NCI-H1105 treated with DMSO at 0.1 percent for 48 hours (cell line): ENCODE measurements at regions not wholly inside any gene's neighbourhood (a gene's known extent, or its start where the extent isn't known, plus 50 kb on each side); places are given as distances from the start of the nearest gene placed in this dataset.
A peak's percentile ranks its signal among the peaks of the same experiment; 100 is the strongest.

Experiments
- DNase-seq: peaks from one replicate; lab custom pipeline; 2025; lab: John Stamatoyannopoulos, UW

GRCh38 chr4:121277194-121278105, 103.4 kb downstream of the QRFPR start:
- DNase-seq = no peak

DNA sequence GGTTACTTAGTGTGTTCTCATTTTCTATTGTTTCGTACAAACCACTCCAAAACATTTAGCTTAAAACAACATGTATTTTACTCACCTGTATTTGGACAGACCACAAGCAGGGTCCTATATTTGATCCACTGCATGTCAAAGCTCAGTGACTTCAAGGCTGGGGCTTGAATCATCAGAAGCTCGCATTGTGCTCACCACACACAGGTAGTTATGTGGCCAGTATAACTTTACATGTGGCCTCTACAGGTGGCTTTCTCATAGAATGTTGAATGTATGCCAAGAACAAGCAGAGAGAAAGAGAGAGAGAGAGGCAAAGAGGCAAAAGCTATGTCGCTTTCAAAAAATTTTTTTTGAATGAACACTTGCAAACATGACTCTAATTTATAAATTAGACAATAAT, 107.6 kb downstream of the QRFPR start:
- DNase-seq = no peak

DNA sequence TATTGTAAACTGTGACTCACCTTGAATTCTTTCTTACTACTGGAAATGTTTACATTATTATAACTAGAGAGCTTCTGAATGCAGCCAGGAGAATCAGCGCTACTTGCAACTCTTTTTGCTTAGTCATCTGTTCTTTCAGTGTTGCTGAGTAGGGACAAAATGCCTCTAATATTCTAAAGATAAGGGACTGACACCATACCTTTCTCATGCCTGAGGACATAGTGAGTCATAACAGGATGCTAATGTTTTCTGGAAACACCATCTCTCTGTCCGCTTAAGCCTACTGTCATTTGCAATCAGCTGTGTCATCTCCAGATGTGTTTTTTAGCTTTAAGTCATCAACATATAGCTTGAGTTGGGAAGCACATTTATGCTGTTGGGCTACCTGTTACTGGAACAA, 108.3 kb downstream of the QRFPR start:
- DNase-seq = no peak

- DNase-seq = no peak
Measured at GRCh38 chr4:121270389-121270788, 106.3 kb upstream of the TNIP3 start.

GRCh38 chr4:121269001-121269400, 104.9 kb upstream of the TNIP3 start:
- no peak for DNase-seq

DNA sequence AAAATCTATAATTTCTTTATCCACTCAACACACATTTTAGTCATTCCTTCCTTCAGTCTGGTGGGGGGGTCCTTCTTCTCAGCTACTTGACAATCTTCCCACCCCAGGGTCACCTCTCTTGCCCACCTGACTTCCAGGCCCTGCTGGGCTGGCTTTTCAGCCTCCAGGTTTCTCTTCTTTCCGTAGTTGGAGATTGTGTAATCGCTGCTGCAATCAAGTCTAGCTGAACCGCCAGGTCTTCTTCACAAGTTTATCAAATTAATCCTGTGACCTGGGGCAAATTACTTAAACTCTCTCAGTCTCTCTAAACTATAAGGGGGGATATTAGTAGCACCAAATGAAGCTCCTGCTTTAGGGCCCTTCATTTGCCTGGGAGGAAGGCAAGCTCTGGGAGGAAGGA, 102.9 kb upstream of the TNIP3 start:
- DNase-seq = no peak

- no peak for DNase-seq
Measured at GRCh38 chr4:121256887-121257466, 92.9 kb upstream of the TNIP3 start.

- no peak for DNase-seq
Measured at GRCh38 chr4:121255986-121256750, 92.0 kb upstream of the TNIP3 start.

- DNase-seq = no peak
Measured at GRCh38 chr4:121253961-121254360, 89.8 kb upstream of the TNIP3 start.

DNA sequence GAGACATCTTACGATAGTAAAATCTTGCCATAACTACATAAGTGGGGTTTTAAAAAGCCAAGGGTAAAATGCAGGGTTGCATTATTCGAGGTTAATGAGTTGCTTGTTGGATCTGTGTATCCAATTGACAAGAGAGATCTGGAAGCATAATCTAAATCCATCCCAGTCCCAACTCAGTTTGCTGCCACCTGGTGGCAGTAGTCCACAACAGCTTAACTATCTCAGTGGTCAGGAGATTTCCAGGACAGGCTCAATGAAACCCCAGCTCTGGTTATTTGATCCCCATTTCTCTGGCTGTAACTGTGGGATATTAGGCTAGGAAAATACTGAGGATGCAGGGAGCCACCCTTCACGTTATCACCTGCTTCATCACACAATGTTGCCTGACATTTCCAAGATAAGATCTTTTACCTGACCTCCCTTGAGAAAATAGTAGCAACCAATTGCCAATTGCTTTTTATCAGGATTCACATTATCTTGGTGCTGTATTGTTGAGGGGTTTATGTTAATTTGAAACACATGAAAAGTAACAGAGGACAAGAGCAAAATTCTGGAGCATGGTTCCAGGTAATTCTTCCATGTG, 88.2 kb upstream of the TNIP3 start:
- DNase-seq = peak; percentile 29

- no peak for DNase-seq
Measured at GRCh38 chr4:121248747-121249146, 84.6 kb upstream of the TNIP3 start.

DNA sequence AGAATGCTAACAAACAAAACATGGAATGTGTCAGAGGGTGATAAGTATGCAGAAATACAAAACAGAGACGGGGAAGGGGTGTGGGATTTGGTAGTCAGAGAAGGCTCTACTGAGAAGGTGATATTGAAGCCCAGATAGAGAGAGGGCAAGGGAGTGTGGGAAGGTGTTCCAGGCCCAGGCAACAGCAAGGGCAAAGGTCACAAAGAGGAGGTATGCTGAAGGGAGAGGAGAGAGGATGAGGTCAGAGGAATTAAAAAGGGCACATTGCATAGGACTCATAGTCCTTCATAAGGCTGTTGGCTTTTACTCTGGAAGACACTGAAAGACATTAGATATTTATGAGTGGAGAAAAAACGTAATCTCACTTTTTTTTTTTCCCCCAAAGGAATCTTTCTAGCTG, 82.6 kb upstream of the TNIP3 start:
- no peak for DNase-seq

DNA sequence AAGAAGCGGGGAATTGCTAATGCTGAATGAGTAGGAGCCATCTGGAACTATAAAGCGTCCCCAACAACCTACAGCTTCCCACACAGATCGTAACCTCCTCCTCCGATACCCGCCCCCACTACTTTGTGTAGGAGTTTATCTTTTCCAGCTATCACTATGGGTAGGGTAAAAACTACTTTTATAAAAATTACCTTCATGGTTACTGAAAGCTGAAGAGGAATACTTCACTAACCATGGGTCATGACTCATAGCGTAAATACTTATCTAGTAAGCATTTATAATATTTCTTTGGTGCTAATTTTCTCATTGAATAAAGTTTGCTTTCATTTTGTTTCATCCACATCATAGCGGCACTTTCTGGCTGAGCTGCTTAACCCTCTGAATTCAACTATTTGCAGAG, 79.4 kb upstream of the TNIP3 start:
- DNase-seq = no peak

DNA sequence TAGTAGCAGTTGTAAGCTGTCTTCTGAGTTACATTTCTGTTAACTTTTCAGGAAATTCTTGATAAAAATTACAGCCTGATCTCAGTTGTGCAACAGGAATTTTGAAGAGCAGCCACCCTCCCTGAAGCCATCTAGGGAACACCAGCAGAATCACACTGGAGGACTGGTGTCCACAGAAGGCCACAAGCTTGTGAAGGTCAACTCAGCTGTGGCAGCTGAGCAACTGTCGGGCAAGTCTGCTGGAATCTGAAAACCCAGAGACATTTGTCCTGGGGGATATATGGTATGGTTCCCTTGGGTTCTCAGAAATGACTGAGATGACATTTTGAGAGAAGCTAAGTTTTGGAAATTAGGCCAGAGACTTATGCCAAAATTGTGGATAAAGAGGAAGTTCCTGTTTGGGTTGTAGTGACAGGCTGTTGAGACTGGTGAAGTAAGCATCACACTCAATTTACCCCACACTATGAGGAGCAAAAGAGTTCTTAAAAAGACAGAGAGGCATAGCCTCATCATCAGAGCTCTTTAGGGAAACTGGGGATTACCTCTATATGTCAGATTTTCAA, 78.1 kb upstream of the TNIP3 start:
- no peak for DNase-seq

DNA sequence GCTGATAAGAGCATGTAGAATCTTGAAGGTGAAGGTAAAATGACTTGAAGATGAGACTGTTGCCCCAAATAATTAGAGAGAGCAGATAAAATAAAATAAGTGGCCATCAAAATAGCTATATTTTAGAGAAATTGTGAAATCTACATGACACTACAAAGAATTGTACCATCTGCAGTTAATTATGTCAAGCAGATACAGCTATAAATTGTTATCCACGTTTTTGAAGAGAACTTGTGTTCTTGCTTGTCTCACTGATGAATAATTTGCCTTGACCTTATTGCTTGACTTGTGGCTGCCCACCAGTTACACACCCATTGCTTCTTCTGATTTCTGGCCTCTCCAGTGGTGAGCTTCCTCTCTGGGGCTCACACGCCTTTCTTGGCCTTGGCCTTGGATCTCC, 75.8 kb upstream of the TNIP3 start:
- no peak for DNase-seq

DNA sequence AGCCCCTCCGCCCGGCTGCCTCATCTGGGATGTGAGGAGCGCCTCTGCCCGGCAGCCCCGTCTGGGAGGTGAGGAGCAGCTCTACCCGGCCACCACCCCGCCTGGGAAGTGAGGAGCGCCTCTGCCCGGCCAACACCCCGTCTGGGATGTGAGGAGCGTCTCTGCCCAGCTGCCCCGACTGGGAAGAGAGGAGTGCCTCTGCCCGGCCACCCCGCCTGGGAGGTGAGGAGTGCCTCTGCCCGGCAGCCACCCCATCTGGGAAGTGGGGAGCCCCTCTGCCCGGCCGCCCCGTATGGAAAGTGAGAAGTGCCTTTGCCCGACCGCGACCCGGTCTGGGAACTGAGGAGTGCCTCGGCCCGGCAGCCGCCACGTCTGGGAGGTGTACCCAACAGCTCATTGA, 74.3 kb upstream of the TNIP3 start:
- no peak for DNase-seq

GRCh38 chr4:121237069-121237399, 72.9 kb upstream of the TNIP3 start:
- no peak for DNase-seq

- no peak for DNase-seq
Measured at GRCh38 chr4:121236353-121237068, 72.4 kb upstream of the TNIP3 start.

GRCh38 chr4:121233982-121234381, 69.9 kb upstream of the TNIP3 start:
- DNase-seq = no peak

DNA sequence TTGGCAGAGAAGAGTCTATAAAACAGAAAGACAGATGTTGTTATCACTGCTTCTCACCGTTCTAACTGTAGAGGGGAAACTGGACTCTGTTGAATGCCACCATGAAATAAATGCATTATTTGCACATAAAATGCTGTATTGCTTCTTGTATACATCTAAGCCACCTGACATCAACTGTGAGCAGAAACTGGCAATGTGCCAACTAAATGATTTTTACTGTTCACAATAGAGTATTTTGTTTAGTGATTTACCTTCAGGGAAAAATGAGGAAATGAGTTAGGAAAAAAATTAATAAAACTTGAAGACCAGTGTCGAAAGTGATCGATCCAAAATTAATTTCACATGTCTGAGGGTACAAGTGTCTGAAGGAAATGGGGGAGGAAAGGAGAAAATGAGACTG, 65.9 kb upstream of the TNIP3 start:
- no peak for DNase-seq

DNA sequence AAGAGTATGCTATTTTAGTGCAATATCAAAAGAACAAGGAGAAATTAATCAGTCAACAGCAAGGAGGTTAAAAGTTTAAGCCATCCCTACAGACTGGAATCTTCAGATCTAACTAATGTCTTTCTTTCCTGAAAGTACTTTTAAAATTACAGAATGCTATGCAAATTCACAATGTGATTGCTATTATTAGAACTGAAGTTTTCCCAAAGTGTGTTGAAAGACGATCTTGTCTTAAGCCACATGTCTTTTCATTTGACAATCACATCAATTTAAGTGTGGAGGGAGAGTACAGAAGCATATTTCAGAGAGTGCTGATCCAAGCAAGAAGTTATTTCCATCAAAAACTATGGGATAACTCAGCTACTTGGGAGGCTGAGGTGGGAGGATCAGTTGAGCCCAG, 64.7 kb upstream of the TNIP3 start:
- no peak for DNase-seq

DNA sequence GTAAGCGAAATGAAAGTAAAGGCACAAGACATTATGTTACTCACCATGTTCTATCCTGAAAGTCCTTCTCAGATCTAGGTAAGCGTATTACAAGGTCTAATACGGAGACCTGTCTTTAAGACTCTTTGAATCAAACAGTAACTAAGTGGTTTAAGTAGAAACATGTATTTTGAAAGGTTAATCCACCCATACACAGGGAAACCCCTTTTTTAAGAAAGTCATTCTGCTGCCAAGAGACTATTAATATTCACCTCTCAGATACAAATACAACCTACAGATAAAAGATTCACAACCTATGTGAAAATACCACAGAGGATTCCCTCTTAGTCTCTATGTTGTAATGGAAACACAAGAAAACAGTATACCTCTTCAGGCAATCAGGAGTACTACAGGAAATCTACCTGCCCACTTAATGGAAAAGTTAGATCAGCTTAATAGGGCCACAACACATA, 63.2 kb upstream of the TNIP3 start:
- no peak for DNase-seq
